Right renal cortex interstitium (tissue), 3 donors: ENCODE measurements at regions not wholly inside any gene's neighbourhood (a gene's known extent, or its start where the extent isn't known, plus 50 kb on each side); places are given as distances from the start of the nearest gene placed in this dataset.
"Not testable (repeated sequence)": the region's sequence is repeated elsewhere in the genome, so short reads cannot be mapped to it uniquely, and the experiment has no call there.

Source experiments
- DNase-seq, 3 donors: peaks; one replicate each; pipeline ENCODE4 v3.0.0-alpha.2; 2013; ENCODE audit warnings: low read depth in 3 of 3, low spot score in 2 of 3

DNA sequence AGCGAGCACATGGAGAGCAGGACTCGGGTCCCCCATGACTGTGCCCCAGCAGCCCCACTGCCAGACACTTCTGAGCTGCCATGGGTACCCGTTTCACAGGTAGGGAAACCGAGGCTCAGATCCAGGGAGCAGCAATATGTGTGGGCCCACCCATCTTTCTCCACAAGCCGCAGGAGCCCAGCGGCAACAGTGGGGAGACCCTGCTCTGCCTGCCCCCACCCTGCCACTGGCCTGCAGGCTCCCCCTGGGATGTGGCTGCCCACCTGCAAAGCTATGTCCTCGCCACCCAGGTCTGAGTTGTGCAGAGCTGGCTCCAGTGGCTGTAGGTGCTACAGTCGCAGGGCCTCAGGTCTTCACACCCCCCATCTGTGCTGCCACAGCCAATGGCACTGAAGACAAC is 50.6 kb upstream of the C1QTNF9B start:
- DNase-seq: no peak

DNA sequence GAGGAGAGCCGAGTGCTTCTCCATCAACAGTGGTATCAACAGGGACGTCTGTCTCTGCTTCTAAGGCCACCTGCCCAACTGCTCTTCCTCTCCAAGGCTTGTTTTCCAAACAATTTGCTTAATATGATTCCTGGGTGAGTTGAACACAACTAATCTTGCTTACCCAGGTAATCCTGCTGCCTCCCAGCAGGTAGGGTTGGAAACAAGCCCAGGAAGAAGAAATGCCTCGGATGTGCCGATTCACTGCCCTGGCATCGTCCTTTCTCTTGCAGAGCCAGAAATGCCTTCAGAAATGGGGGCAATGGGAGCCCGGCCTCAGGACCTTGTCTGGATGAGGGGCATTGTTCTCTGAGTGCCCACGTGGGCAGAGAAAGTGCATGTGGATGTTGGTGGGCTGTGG is 51.9 kb upstream of the C1QTNF9B start:
- no peak for DNase-seq

DNA sequence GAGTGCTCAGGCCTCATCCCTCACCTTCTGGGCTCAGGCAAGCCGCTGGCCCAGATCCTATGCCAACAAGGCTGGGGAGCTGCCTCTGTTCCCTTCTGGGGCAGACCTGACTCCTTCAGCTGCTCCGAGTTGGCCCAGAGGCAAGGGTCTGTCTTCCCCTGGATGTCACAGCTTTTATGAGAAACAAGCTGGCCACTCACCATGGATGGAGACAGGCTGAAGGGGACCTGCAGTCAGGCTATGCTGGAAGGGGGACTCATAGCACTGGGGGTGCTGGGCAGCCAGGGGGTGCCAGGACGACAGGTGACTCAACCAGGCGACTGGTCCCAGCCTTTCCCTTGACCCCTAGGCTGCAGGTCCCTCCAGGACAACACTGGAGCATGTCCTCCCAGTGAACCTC is 52.4 kb upstream of the C1QTNF9B start:
- no peak for DNase-seq

DNA sequence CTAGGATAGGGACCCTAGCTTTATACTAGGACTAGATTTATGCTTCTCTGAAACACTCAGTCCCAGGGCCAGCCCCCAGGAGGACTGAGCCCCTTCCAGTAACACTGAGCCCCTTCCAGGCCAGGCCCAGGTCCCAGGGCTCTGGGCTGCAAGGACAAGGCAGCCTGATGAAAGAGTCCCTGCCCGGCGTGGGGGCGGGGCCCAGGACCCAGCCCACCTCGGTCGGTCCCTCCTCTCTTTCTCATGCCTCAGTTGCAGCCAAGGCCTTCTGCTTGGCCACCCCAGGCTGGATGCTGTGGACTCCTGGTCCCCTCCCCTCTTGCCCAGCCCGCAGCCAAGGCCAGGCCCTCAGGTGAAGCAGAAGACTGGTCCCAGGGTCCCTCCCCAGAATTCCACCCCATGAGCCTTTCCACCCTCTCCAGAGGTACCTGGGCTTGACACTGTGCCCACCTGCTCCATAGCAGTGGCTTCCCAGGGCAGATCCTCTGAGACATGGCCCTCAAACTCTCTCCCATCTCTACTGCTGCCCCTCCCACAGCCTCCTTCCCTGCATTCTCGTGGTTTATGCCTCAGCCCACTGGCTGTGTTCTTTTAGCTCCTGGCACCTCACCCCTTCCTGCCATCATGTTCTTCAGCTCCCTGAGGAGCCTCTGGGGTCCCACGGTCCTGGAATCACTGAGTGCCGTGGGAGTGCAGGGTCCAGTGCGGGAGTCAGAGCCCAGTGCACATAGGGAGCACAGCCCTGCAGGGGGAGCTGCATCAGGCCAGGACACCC is 53.6 kb upstream of the C1QTNF9B start:
- DNase-seq: no peak

DNA sequence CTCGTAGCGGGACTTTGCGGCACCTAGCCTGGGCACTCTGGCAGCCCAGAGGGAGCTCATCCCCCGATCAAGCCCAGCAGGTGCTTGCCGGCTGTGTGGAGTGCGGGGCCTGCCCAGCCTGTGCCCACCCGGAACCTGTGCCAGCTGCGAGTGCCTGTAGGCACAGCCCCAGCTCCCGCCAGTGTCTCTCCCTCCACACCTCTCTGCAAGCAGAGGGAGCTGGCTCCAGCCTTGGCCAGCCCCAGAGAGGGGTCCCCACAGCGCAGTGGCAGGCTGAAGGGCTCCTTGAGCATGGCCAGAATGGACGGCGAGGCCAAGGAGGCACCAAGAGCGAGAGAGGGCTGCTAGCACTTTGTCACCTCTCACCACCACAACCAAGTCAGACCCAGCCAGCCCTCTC is 55.5 kb upstream of the C1QTNF9B start:
- no peak for DNase-seq

DNA sequence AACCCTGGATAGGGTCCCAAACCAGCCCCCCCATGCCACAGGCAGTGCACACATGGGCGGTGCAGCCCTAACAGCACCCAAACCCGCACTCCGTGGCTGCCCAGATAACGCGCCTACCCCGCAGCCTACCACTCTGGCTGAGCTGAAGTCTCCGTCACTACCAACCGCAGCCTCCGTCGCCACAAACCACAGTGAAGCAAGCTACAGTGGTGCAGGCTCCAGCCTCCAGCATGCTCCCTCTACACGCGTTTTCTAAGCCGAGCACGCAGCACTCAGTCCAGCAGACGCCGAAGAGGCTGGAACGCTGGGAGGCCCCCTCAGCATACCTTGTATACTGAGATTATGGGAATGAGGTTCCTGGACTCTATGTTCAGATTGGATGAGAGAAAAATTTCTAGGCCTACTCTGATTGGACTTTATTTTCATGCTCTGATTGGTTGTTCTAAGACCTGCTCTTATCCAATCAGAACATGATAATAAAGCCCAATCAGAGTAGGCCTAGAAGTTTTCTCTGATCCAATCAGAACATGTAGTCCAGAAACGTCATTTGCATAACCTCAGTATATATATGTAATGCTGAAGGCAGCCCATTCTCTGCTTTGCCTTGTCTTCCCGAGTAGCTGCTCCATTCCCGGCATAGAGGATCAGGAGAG is 56.7 kb upstream of the C1QTNF9B start:
- DNase-seq: no peak

DNA sequence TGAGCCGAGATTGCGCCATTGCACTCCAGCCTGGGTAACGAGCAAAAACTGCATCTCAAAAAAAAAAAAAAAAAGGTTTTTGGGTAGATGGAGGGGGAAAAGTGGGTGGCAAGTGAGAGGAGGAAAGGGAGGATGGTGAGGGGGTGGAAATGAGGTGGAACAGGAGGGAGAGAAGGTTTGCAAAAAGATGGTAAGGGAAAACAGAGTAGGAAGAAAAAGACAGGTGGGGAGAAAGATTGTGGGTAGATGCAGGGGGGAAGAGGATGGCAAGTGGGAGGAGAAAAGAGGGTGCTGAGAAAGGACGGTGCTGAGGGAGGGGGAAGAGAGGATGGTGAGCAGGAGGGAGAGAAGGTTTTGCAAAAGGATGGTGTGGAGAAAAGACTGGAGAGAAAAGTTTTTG is 57.8 kb upstream of the C1QTNF9B start:
- no peak for DNase-seq

DNA sequence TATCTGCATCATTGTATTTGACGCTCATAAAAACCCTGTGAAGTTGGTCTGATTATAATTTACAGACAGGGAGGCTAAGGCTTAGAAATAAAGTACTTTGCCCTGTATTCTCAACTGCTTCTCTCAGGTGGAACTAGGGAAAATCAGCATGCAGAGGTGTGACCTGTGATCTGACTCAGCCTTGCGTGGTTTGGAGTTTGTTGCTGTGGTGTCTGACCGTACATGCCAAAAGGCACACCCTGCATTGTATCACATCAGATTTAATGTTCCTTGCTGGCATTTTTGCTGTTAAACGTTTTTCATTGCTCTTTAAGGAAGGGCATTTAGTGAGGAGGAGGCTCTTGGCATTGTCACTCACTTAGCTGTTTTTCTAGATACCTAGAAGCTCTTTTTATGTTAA is 58.8 kb upstream of the C1QTNF9B start:
- no peak for DNase-seq

DNA sequence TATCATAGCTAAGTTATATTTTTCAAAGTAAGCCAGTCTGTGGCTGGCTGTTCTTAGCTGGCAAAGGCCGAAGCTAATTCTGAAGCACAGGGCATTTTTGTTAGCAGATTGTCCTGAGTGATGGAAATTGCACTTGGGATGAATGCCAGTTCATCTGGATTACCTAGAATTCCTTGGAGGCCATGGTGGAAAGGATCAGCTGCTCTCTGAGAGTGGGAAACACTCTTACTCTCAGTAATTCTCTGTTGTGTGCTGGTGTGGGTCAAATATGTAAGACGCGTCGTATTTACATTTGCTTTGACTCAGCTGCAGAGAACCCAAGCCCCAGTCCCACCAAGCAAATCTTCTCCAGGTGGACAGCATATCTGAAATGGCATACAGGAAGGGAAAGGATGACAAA is 60.7 kb upstream of the C1QTNF9B start:
- DNase-seq: no peak

DNA sequence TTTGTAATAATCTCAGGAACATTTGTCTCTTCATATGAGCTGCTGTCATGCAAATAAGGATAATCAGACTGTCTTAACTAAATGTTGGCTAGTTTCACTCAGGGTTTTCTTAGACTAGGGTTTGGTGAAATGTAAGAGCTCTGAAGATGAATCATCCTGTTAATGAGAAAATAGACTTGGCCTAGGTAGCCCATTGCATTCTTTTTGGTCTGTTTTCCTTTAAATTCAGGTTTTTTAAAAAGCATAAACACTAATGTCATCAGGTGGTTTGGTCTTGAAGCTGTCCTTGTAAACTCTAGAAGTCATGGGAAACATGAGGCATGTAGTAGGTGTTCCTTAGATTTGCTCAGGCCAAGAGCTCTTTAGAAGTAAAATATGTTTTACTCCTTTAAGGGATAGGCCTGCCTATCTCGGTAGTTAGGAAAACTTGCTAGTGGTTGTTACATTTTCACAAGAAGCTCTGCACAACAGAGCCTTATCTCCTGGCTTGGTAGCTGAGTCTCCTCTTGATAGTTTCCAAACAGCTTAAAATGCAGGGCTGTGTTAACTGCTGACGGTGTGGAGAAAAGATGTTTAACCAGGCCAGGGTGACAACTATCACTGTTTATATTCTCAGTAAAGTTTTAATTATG is 62.0 kb upstream of the C1QTNF9B start:
- no peak for DNase-seq

DNA sequence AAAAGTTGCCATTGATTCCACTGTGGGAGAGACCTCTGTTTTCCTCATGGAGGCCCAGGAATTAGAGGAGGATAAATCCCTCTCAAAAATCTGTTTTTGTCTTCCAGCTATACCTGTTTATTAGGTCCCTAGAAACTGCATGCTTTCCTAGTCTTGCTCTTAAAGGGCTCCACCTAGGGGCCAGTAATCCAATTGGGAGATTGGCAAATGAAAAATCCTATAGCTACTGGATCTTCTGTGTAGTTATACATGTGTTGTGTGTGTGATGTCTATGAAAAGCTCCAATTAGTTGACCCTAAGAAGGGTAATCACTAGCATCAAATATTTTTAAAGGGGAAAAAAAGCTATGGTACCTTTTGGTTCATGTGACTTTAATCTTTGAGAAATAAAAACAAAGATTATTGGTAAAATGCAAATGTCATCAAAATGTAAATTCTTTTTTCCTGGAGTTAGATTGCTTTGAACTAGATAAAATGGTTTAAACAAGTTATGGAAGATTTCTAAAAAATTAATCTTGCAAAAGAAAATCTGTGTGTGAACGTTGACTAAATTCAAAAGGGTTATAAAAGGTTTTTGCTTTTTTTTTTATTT is 63.4 kb upstream of the C1QTNF9B start:
- DNase-seq: no peak

DNA sequence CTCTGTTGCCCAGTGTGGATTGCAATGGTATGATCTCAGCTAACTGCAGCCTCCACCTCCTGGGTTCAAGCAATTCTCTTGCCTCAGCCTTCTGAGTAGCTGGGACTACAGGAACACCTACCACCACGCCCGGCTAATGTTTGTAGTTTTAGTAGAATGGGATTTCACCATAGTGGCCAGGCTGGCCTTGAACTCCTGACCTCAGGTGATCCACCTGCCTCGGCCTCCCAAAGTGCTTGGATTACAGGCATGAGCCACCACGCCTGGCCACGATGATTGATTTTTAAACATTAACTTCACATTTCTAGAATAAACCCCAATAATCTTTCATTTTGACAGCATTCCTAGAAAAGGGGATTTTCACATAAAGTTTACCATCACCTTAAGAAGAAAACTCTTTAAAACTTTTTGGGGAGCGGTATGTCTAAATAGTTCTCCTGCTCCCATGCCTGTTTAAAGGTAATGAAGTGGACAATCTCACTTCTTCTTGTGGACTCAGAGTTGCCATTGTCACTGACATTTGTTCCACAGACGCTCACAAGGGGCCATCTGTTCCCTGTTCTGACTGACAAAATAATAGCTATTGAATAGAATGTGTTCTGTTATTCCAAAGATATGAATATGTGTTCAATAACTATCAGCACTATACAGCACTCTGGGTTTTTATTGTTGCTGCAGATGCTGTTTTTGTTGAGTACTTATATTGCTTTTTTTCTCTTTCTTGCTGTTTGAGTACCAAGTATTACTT is 66.1 kb upstream of the C1QTNF9B start:
- no peak for DNase-seq

DNA sequence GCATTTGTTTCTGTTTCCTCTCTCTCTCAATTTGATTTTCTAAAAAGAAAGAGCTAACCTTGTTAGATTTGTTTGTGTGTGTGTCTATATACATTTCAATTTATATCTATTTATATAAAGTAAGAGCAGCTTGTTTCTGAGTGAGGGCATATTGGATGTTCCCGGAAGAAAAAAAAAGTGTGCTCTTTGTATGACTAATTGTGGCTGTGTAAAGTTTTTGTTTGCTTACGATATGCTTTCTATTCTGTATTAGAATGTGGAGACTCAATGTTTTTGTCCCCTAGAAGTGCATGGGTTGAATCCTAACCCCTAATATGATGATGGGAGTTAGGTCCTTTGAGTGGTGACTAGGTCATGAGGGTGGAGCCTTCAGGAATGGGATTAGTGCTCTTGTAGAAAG is 66.6 kb upstream of the C1QTNF9B start:
- DNase-seq: no peak

DNA sequence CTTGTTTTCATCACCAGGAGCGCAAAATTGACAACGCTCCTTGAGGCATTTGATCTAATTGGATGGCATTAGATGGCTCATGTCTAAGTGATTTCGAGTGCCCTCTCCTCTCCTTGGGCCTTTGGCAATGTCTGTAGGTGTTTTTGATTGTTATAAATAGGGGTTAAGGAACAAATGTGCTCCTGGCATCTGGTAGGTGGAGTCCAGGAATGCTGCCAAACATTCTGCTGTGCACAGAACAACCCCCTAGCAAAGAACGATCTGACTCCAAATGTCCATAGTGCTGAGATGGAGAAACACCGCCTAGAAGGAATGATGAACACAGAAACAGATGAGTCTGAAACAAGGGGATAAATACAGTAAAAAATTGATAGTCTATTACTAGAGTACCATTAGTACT is 68.0 kb upstream of the C1QTNF9B start:
- no peak for DNase-seq

DNA sequence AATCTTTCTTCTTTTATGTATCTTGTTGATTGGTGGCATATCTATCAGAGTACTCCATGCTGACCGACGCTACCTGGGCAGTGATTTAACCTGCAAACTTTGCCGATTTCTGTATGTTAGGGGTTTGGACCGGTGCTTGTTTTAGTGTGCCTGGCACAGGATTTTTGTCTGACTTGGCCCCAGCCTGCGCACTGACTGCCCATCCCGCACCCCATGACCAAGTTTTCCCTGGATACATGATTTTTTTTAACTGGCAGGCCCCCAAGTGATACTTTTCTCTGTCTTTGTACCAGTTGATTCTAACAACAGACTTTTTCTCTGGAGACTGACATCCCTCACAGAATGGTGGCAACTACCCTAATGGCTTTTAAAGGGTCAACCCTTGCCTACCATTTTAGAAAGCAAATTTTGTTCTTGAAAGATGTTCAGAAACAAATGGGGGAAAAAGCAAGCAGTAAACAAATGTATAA is 69.0 kb upstream of the C1QTNF9B start:
- no peak for DNase-seq

DNA sequence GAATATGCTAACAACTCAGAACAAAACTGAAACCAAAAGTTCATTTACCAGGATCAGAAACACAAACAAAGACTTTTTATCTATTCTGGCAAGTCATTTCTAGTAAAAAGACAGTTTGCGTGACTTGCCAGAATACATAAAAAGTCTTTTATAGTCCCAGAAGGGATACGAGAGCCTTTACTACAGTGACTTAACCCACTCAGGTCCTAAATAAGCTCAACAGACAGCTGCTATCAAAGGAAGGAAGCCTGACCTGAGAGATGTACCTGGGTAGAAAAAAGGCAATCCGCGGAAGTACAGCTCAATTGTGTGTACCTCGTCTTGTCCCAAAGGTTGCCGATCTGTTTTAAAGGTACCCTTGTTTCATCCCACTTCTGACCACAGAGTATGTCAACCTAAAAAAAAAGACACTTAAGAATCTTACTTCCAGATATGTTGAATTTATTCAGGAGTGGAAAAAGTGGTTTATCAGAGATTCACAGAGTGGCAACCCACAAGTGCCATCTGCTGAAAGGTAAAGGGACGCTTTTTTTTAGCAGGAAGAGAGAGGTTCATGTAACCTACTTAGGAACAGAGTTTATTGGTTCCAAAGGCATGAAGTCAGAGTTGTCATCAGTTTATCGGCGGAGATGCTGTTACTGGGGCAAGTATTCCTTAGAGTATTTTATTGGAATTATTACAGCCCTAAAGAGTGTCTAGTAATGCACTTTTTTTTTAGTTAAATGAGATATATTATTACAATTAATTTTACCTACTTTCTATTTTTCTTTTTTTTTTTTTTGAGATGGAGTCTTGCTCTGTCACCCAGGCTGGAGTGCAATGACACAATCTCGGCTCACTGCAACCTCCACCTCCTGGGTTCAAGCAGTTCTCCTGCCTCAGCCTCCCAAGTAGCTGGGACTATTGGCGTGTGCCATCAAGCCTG is 69.7 kb upstream of the C1QTNF9B start:
- no peak for DNase-seq

DNA sequence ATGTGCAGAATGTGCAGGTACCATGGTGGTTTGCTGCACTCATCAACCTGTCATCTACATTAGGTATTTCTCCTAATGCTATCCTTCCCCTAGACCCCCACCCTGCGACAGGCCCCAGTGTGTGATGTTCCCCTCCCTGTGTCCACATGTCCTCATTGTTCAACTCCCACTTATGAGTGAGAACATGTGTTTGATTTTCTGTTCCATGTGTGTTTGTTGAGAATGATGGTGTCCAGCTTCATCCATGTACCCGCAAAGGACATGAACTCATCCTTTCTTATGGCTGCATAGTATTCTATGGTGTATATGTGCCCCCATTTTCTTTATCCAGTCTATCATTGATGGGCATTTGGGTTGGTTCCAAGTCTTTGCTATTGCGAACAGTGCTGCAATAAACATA is 70.5 kb upstream of the C1QTNF9B start:
- not testable (repeated sequence) for DNase-seq

DNA sequence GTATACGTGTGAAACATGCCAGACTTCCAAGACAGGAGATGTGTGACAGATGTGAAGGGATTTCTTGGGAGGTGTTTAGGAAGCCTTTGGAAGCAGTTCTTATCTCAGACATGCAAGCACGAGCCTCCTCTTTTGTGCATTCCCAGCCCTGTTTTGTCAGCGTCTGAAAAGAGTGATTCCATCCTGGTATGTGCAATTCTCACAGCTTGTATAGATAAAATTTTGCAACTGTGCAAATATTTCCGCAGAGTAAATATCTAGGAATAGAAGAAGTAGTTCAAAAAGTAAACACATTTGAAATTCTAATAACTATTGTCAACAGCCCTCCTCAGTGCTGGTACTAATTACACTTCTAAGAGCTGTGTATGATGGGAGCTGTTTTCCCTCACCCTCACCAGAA is 72.3 kb upstream of the C1QTNF9B start:
- DNase-seq: no peak

DNA sequence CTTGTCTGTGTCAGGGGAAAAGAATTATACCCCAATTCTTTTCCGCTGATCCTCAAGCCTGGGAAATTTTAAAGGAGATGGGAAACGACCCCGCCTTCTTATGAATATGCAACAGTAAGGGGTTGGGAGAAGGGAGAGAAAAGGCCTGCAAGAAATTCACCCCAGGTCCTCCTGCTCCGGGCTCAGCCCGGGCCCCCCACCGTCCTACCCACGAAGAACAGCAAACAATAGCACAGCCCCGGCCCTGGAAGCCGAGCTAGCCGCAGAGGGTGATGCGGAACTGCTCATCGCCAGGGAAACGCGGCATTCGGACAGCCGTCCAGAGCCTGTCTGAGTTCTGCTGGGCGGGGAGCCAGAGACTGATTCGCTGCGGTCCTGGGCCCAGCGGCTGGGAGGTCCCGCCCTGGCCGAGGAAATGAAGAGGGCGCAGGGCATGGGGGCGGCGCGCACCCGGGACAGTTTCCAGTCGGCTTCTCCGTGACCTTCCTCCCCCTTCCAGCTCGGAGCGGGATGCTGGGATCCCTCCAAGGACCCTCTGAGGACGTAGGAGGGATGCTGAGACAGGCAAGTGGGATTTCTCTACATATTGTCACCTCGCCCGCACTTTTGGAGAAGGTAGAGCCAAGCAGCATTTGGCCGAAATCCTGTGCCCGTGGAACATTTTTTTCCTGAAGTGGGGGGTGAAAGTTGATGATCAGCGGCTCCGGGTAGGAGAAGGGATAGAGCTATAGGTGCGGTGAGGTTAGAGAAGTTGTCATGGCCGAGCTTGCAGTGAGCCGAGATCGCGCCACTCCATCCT is 82.3 kb upstream of the C1QTNF9B start:
- peak; percentile 47 to 63 (median 51) for DNase-seq
